Endodermal cell (in vitro differentiated cells): ENCODE measurements at regions not wholly inside any gene's neighbourhood (a gene's known extent, or its start where the extent isn't known, plus 50 kb on each side); places are given as distances from the start of the nearest gene placed in this dataset.

Source experiments
- DNase-seq: peaks from one replicate; pipeline ENCODE4 v3.0.0-alpha.2; 2017
- H3K27ac ChIP-seq: 2 replicates; pipeline ENCODE4 v1.5.1; 2013; ENCODE audit warnings: mild to moderate bottlenecking, low read depth, low read length, moderate library complexity
- H3K27me3 ChIP-seq: 2 replicates; pipeline ENCODE4 v1.6.1; 2013; ENCODE audit warnings: mild to moderate bottlenecking, low read length, moderate library complexity; ENCODE audit not compliant: insufficient read depth, control insufficient read depth, poor library complexity, severe bottlenecking
- H3K36me3 ChIP-seq: 2 replicates; pipeline ENCODE4 v1.7.0; 2013; ENCODE audit warnings: mild to moderate bottlenecking, low read length, moderate library complexity; ENCODE audit not compliant: control insufficient read depth, insufficient read depth
- H3K4me1 ChIP-seq: one replicate; pipeline ENCODE4 v1.7.0; 2013; ENCODE audit warnings: low read length; ENCODE audit not compliant: control insufficient read depth, insufficient read depth
- H3K4me3 ChIP-seq: 2 replicates; pipeline ENCODE4 v1.5.1; 2013; ENCODE audit warnings: mild to moderate bottlenecking, low read length, moderate library complexity
- H3K9ac ChIP-seq: 2 replicates; pipeline ENCODE4 v1.6.1; 2013; ENCODE audit warnings: mild to moderate bottlenecking, low read length, moderate library complexity; ENCODE audit not compliant: poor library complexity, severe bottlenecking; ENCODE audit errors: extremely low read depth
- H3K9me3 ChIP-seq: 2 replicates; pipeline ENCODE4 v1.6.1; 2013; ENCODE audit warnings: mild to moderate bottlenecking, low read length, moderate library complexity; ENCODE audit not compliant: control insufficient read depth
- H3K27ac Mint-ChIP-seq: 2 replicates; pipeline ENCODE4 v1.8.0; 2020; ENCODE audit warnings: mixed read lengths
- H3K27me3 Mint-ChIP-seq: 2 replicates; pipeline ENCODE4 v1.8.0; 2021; ENCODE audit warnings: mild to moderate bottlenecking, mixed read lengths; ENCODE audit not compliant: insufficient read depth
- H3K36me3 Mint-ChIP-seq: 2 replicates; pipeline ENCODE4 v1.8.0; 2020; ENCODE audit warnings: low read depth, mixed read lengths
- H3K4me1 Mint-ChIP-seq: 2 replicates; pipeline ENCODE4 v1.8.0; 2020; ENCODE audit warnings: mixed read lengths
- H3K4me3 Mint-ChIP-seq: 2 replicates; pipeline ENCODE4 v1.8.0; 2020; ENCODE audit warnings: mild to moderate bottlenecking, moderate library complexity, mixed read lengths
- H3K9me3 Mint-ChIP-seq: 2 replicates; pipeline ENCODE4 v1.8.0; 2020; ENCODE audit warnings: mild to moderate bottlenecking, mixed read lengths
- WGBS, 2 experiments: methylation state at CpG; one replicate each; pipeline versions ENCODE4 v1.1.5 to v1.1.7; 2013; ENCODE audit warnings: missing lambda C conversion rate in 2 of 2, mixed read lengths in 1 of 2; ENCODE audit not compliant: insufficient coverage in 1 of 2, insufficient read length in 1 of 2; 5-methylcytosine and 5-hydroxymethylcytosine counted together
- TF ChIP-seq, protein P1 (sequence below): fragments of 200-600 bp; sonication (generic); conservative IDR thresholded peaks from 2 replicates; pipeline ENCODE4 v1.5.0; 2021; ENCODE audit warnings: antibody characterized with exemption, mild to moderate bottlenecking

DNA sequence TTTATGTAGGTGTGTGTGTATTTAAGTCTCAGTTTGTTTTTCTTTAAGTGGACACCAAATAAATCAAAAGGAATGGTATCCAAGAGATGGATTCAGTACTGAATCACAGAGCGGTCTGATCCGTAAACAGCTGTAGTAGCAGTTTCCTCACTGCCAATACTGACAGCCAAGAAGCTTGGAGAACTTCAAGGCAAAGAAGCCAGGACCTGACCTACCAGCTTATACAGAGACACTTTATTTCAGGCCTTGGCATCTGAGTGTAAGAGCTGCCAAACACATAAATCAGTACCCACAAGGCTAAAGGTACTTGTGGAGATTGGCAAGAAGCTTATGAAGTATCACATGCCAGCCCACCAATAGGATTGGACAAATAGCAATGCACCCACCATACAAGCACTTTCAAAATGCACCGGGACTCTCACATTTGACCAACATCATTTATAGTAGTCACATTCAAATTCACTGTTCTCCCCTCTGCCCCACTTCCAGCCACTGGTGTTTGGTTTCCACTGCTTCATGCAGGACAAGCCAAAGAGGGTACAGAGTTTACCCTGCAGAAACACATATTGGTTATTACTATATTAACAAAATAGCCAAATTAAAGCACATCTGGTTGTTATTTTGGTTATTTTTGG lies 357.9 kb downstream of the KLF12 start:
- H3K27me3 ChIP-seq = peaks cover 37% of the 10 kb centered on the region
- H3K36me3 Mint-ChIP-seq = peaks cover 2% of the 10 kb centered on the region
- peaks cover 21% of the 10 kb centered on the region for H3K27me3 Mint-ChIP-seq
- H3K27ac Mint-ChIP-seq = no peak overlapping the region
- H3K9ac ChIP-seq = no peak overlapping the region
- no peaks in the 10 kb centered on the region for H3K36me3 ChIP-seq
- H3K4me1 ChIP-seq = no peaks in the 10 kb centered on the region
- no peak for DNase-seq
- no peak overlapping the region for H3K4me3 ChIP-seq
- no peaks in the 10 kb centered on the region for H3K9me3 Mint-ChIP-seq
- H3K4me1 Mint-ChIP-seq = peaks cover 12% of the 10 kb centered on the region
- TF ChIP-seq, protein P1, sequence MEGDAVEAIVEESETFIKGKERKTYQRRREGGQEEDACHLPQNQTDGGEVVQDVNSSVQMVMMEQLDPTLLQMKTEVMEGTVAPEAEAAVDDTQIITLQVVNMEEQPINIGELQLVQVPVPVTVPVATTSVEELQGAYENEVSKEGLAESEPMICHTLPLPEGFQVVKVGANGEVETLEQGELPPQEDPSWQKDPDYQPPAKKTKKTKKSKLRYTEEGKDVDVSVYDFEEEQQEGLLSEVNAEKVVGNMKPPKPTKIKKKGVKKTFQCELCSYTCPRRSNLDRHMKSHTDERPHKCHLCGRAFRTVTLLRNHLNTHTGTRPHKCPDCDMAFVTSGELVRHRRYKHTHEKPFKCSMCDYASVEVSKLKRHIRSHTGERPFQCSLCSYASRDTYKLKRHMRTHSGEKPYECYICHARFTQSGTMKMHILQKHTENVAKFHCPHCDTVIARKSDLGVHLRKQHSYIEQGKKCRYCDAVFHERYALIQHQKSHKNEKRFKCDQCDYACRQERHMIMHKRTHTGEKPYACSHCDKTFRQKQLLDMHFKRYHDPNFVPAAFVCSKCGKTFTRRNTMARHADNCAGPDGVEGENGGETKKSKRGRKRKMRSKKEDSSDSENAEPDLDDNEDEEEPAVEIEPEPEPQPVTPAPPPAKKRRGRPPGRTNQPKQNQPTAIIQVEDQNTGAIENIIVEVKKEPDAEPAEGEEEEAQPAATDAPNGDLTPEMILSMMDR = no peak
- H3K27ac ChIP-seq = no peak overlapping the region
- H3K9me3 ChIP-seq = peaks cover 5% of the 10 kb centered on the region
- WGBS, 2 experiments = 97 to 100% methylated on average over 3 of the region's 3 CpGs
- H3K4me3 Mint-ChIP-seq = no peak overlapping the region

DNA sequence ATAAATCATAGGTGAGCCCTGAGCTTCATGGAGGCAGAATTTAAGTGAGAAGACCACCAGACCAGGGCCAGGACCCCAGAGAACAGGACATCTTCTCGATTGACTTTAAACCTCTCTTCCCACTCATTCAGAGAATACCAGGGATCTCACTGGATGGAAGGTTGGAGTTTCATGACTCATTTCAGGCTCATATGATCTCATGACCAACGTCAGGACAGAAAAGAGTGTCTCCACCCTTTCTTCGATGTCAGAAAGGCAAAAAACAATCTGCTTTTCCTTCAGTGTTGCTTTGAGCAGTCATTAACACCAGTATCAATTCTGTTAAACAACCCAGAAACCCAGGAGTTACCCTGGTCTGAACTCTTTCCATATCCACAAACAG lies 361.0 kb downstream of the KLF12 start:
- Histone ChIP-seq H3K4me1 (no peaks in the 10 kb centered on the region), H3K4me3 (no peak overlapping the region), H3K9ac (no peak overlapping the region), H3K36me3 (no peaks in the 10 kb centered on the region), H3K27ac (no peak overlapping the region), H3K9me3 (peaks cover 8% of the 10 kb centered on the region), H3K27me3 (peaks cover 61% of the 10 kb centered on the region)
- Mint-ChIP-seq H3K4me1 (peaks cover 15% of the 10 kb centered on the region), H3K9me3 (no peaks in the 10 kb centered on the region), H3K36me3 (peaks cover 2% of the 10 kb centered on the region), H3K4me3 (no peak overlapping the region), H3K27me3 (peaks cover 35% of the 10 kb centered on the region), H3K27ac (no peak overlapping the region)
- no peak for DNase-seq
- TF ChIP-seq, protein P1 = no peak
- WGBS, 2 experiments = 91 to 100% methylated on average over 2 of the region's 3 CpGs

DNA sequence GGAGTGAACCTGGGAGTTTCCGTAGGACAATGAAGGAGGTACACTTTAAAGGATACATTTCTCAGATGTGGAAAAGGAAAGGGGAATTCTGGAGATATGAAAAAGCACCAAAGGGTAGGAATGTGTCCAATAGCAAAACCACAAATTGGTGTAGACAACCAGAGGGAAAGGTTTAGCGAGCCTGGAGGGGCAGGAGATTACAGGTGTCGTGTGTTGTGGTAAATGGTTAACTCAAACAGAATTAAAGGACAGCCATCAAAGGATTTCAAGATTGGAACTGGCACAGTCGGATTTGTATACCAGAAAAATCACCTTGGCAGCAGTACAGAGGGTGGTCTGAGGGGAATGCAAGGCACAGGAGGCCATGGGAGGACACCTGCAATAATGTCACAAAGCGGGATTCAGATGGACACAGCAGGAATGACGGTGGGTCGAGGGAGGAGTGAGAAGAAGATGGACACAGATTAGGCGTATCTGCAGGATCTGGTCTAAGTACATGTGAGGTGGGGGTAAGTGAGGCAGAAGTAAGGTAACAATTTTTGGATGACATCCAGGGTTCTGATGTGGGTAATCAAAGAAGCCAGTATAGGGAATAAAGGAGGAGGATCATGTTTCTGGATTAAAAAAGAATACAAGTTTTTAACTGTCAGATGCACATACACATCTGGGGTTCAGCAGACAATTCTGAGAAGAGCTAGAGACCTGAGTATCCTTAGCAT lies 361.6 kb downstream of the KLF12 start:
- H3K27ac Mint-ChIP-seq = no peak overlapping the region
- peaks cover 8% of the 10 kb centered on the region for H3K9me3 ChIP-seq
- no peaks in the 10 kb centered on the region for H3K4me1 ChIP-seq
- TF ChIP-seq, protein P1 = no peak
- H3K27me3 Mint-ChIP-seq = peaks cover 35% of the 10 kb centered on the region
- H3K36me3 Mint-ChIP-seq = peaks cover 2% of the 10 kb centered on the region
- peaks cover 61% of the 10 kb centered on the region for H3K27me3 ChIP-seq
- 85 to 89% methylated on average over 8 of the region's 8 CpGs for WGBS, 2 experiments
- H3K9ac ChIP-seq = no peak overlapping the region
- no peak for DNase-seq
- H3K4me3 Mint-ChIP-seq = no peak overlapping the region
- H3K27ac ChIP-seq = no peak overlapping the region
- H3K4me1 Mint-ChIP-seq = peaks cover 20% of the 10 kb centered on the region
- H3K36me3 ChIP-seq = no peaks in the 10 kb centered on the region
- H3K4me3 ChIP-seq = no peak overlapping the region
- no peaks in the 10 kb centered on the region for H3K9me3 Mint-ChIP-seq
